ENCODE measurements at regions not wholly inside any gene's neighbourhood (a gene's known extent, or its start where the extent isn't known, plus 50 kb on each side); places are given as distances from the start of the nearest gene placed in this dataset.

- TF ChIP-seq CTCF (IDR thresholded peaks at IDR 0.05) (no peak), POLR2AphosphoS5 (IDR thresholded peaks at IDR 0.05; ENCODE audit: low read depth, low read length) (no peak), TCF7L2 (IDR thresholded peaks at IDR 0.05; ENCODE audit: low read depth, low read length) (no peak)
Measured at GRCh38 chr2:145960479-145961163, 1440.7 kb upstream of the ZEB2 start.
